Pancreas (tissue), 10 donors: ENCODE measurements at regions not wholly inside any gene's neighbourhood (a gene's known extent, or its start where the extent isn't known, plus 50 kb on each side); places are given as distances from the start of the nearest gene placed in this dataset.

Experiments used
- ATAC-seq, 4 donors: fragments of 200-7000 bp; cut with Tn5 transposase; one replicate each; pipeline versions ENCODE4 v1.8.0 to v1.9.1; 2020; ENCODE audit warnings: mild to moderate bottlenecking in 4 of 4, moderate library complexity in 4 of 4
- DNase-seq, 6 donors: peaks; one replicate each; pipeline ENCODE4 v3.0.0-alpha.2; 2020
- FAIRE-seq: peaks from 2 replicates; lab custom pipeline; 2012; peaks lifted over from hg19 to GRCh38; lab: Jason Lieb, UNC
- H3K27ac ChIP-seq, 4 donors: fragments of 200-600 bp; sonication (generic); 1 replicate in 3 of 4; 2 replicates in 1 of 4; pipeline versions ENCODE4 v1.5.0 to v1.8.0; 2020
- H3K27me3 ChIP-seq, 4 donors: fragments of 200-600 bp; one replicate each; pipeline ENCODE4 v1.8.0; 2021
- H3K36me3 ChIP-seq, 3 donors: fragments of 200-600 bp; sonication (generic) in 1 of 3; one replicate each; pipeline versions ENCODE4 v1.5.0 to v1.8.0; 2020 to 2021
- H3K4me1 ChIP-seq, 3 donors: fragments of 200-600 bp; one replicate each; pipeline ENCODE4 v1.8.0; 2021
- H3K4me3 ChIP-seq, 4 donors: fragments of 200-600 bp; sonication (generic) in 2 of 4; one replicate each; pipeline versions ENCODE4 v1.5.0 to v1.8.0; 2020 to 2021
- H3K9me3 ChIP-seq, 4 donors: fragments of 200-600 bp; one replicate each; pipeline ENCODE4 v1.8.0; 2021
- CTCF ChIP-seq, 4 donors: fragments of 200-600 bp; sonication (generic) in 3 of 4; IDR thresholded peaks; one replicate each; pipeline versions ENCODE4 v1.5.0 to v1.8.0; 2021; ENCODE audit warnings: antibody characterized with exemption in 4 of 4
- WGBS, 2 donors: extraction: QIAGEN DNeasy Blood & Tissue Kit; methylation state at CpG; one replicate each; pipeline ENCODE4 v1.1.7; 2013; 5-methylcytosine and 5-hydroxymethylcytosine counted together
- intact Hi-C, 3 donors: fragments of 100-400 bp; cut with DNase I; formaldehyde crosslinking; loops; one replicate each; pipeline versions ENCODE4 v1.11.1 to v1.14.2; 2022
- donor health status: healthy with polysubstance abuse.
- donor health status: DM: no; HTN: no; CAD: no; lungs with moderate emphysema.
- donor health status: DM: no; HTN: no; CAD: no.
- donor health status: control.
- donor health status: control.
- donor health status: Bipolar disorder and iron deficiency.
- donor health status: DM: yes; HTN: yes; CAD: no.
- donor health status: DM: no; HTN: no; CAD: no.
- donor health status: DM: no; HTN: no; CAD: no.
- donor health status: DM: yes; HTN: yes; CAD: no.

GRCh38 chr12:20237091-20237490 is 131.2 kb upstream of the PDE3A start:
- Histone ChIP-seq H3K27me3 (no peaks in the 10 kb centered on the region), H3K36me3 (no peaks in the 10 kb centered on the region), H3K4me3 (no peak overlapping the region), H3K4me1 (no peaks in the 10 kb centered on the region), H3K9me3 (no peaks in the 10 kb centered on the region), H3K27ac (no peak overlapping the region)
- ATAC-seq, result no peak
- no peak for DNase-seq
- FAIRE-seq, result no peak
- intact Hi-C loops, result no loop called here
- no peak for TF ChIP-seq CTCF (IDR thresholded peaks at IDR 0.05)
- WGBS, 2 donors, result 85 to 92% methylated on average over 7 of the region's 7 CpGs

GRCh38 chr12:20245491-20245890 is 122.8 kb upstream of the PDE3A start:
- no peak for DNase-seq
- no peaks in the 10 kb centered on the region for H3K9me3 ChIP-seq
- no peak overlapping the region for H3K4me3 ChIP-seq
- H3K4me1 ChIP-seq, result no peaks in the 10 kb centered on the region
- intact Hi-C loops, result no loop called here
- H3K27me3 ChIP-seq, result no peaks in the 10 kb centered on the region
- H3K36me3 ChIP-seq, result no peaks in the 10 kb centered on the region
- H3K27ac ChIP-seq, result no peak overlapping the region
- TF ChIP-seq CTCF (IDR thresholded peaks at IDR 0.05), result no peak
- FAIRE-seq, result no peak
- ATAC-seq, result no peak
- 65 to 77% methylated on average over 1 of the region's 1 CpG for WGBS, 2 donors

GRCh38 chr12:20248646-20249045 is 119.7 kb upstream of the PDE3A start:
- intact Hi-C loops, result no loop called here
- no peak for TF ChIP-seq CTCF (IDR thresholded peaks at IDR 0.05)
- 62 to 85% methylated on average over 3 of the region's 3 CpGs for WGBS, 2 donors
- Histone ChIP-seq H3K36me3 (no peaks in the 10 kb centered on the region), H3K9me3 (no peaks in the 10 kb centered on the region), H3K4me3 (no peak overlapping the region), H3K27ac (no peak overlapping the region), H3K4me1 (no peaks in the 10 kb centered on the region), H3K27me3 (no peaks in the 10 kb centered on the region)
- no peak for DNase-seq
- FAIRE-seq, result no peak
- ATAC-seq, result no peak

- H3K27ac ChIP-seq, result no peak overlapping the region
- intact Hi-C loops, result no loop called here
- no peaks in the 10 kb centered on the region for H3K4me1 ChIP-seq
- WGBS, 2 donors, result 65 to 90% methylated on average over 1 of the region's 1 CpG
- H3K36me3 ChIP-seq, result no peaks in the 10 kb centered on the region
- H3K9me3 ChIP-seq, result no peaks in the 10 kb centered on the region
- FAIRE-seq (no peak), ATAC-seq (no peak), DNase-seq (no peak)
- no peak overlapping the region for H3K4me3 ChIP-seq
- no peaks in the 10 kb centered on the region for H3K27me3 ChIP-seq
- no peak for TF ChIP-seq CTCF (IDR thresholded peaks at IDR 0.05)
Measured at GRCh38 chr12:20250761-20251160, 117.6 kb upstream of the PDE3A start.

- Histone ChIP-seq H3K4me3 (no peak overlapping the region), H3K9me3 (no peaks in the 10 kb centered on the region), H3K27ac (no peak overlapping the region), H3K27me3 (no peaks in the 10 kb centered on the region), H3K36me3 (no peaks in the 10 kb centered on the region), H3K4me1 (no peaks in the 10 kb centered on the region)
- FAIRE-seq (no peak), ATAC-seq (no peak), DNase-seq (no peak)
- TF ChIP-seq CTCF (IDR thresholded peaks at IDR 0.05), result no peak
- intact Hi-C loops, result no loop called here
Measured at GRCh38 chr12:20257311-20257710, 111.0 kb upstream of the PDE3A start.
